H1 (cell line): ENCODE measurements at regions not wholly inside any gene's neighbourhood (a gene's known extent, or its start where the extent isn't known, plus 50 kb on each side); places are given as distances from the start of the nearest gene placed in this dataset.
A peak's percentile ranks its signal among the peaks of the same experiment; 100 is the strongest.

Source experiments
- CTCF ChIA-PET: fragments of 300-600 bp; sonication (Branson Sonifier 250); formaldehyde crosslinking; loops from one replicate; lab custom pipeline; 2021; ENCODE audit not compliant: partially characterized antibody; lab: Charles Lee
- POLR2A ChIA-PET: fragments of 300-600 bp; sonication (Branson Sonifier 250); formaldehyde crosslinking; loops from one replicate; lab custom pipeline; 2021; ENCODE audit warnings: inconsistent platforms; ENCODE audit not compliant: partially characterized antibody; lab: Charles Lee
- DNase-seq, 2 experiments: peaks; one replicate each; pipeline versions ENCODE4 v3.0.0 to v3.0.0-alpha.2; 2010 to 2022; ENCODE audit warnings: low spot score in 2 of 2, low read depth in 1 of 2, mixed read lengths in 1 of 2
- FAIRE-seq: peaks from 2 replicates; lab custom pipeline; 2011; peaks lifted over from hg19 to GRCh38; lab: Jason Lieb, UNC
- H2AFZ ChIP-seq: 2 replicates; pipeline ENCODE4 v1.8.1; 2012; ENCODE audit warnings: low read length, inconsistent platforms
- H2AK5ac ChIP-seq: 2 replicates; pipeline ENCODE4 v1.6.1; 2013; ENCODE audit warnings: low read depth, low read length
- H2BK120ac ChIP-seq: replicated peaks from 2 replicates; pipeline ENCODE3; 2013; ENCODE audit warnings: low read depth, low read length, inconsistent platforms
- H2BK12ac ChIP-seq: 2 replicates; pipeline ENCODE4 v1.6.1; 2013; ENCODE audit warnings: low read depth, low read length
- H2BK15ac ChIP-seq: 2 replicates; pipeline ENCODE4 v1.6.1; 2013; ENCODE audit warnings: low read length
- H2BK20ac ChIP-seq: 2 replicates; pipeline ENCODE4 v1.6.1; 2013; ENCODE audit warnings: low read length
- H2BK5ac ChIP-seq: 2 replicates; pipeline ENCODE4 v1.6.1; 2013; ENCODE audit warnings: low read depth, low read length
- H3K14ac ChIP-seq: 2 replicates; pipeline ENCODE4 v1.6.1; 2013; ENCODE audit warnings: inconsistent platforms; ENCODE audit not compliant: insufficient read length
- H3K18ac ChIP-seq: 2 replicates; pipeline ENCODE4 v1.6.1; 2013; ENCODE audit warnings: low read length; ENCODE audit errors: extremely low read depth
- H3K23ac ChIP-seq: 2 replicates; pipeline ENCODE4 v1.6.1; 2013; ENCODE audit warnings: inconsistent platforms; ENCODE audit not compliant: insufficient read length
- H3K23me2 ChIP-seq: 2 replicates; pipeline ENCODE4 v1.6.1; 2013; ENCODE audit warnings: low read depth, low read length
- H3K27ac ChIP-seq: 2 replicates; pipeline ENCODE4 v1.6.1; 2011; ENCODE audit warnings: low read depth, low read length, inconsistent platforms
- H3K27me3 ChIP-seq, 4 experiments: replicated peaks in 1 of 4; 1 replicate in 1 of 4; 2 replicates in 3 of 4; pipeline versions ENCODE4 v1.6.1 to v1.8.1; 2011 to 2013; ENCODE audit warnings: low read length in 3 of 4, mild to moderate bottlenecking in 3 of 4, inconsistent platforms in 2 of 4, mixed read lengths in 2 of 4, moderate library complexity in 1 of 4; ENCODE audit not compliant: control insufficient read depth in 3 of 4, insufficient read depth in 3 of 4; ENCODE audit errors: extremely low read depth in 1 of 4
- H3K36me3 ChIP-seq, 4 experiments: 2 replicates each; pipeline versions ENCODE4 v1.6.1 to v1.8.1; 2011 to 2013; ENCODE audit warnings: mild to moderate bottlenecking in 4 of 4, low read length in 3 of 4, moderate library complexity in 2 of 4, control low read depth in 1 of 4, inconsistent platforms in 1 of 4; ENCODE audit not compliant: insufficient read depth in 4 of 4, control insufficient read depth in 2 of 4
- H3K4ac ChIP-seq: replicated peaks from 2 replicates; pipeline ENCODE3; 2013; ENCODE audit warnings: low read length, low read depth, mixed read lengths, inconsistent platforms; ENCODE audit not compliant: insufficient read length
- H3K4me1 ChIP-seq, 4 experiments: replicated peaks in 1 of 4; 1 replicate in 1 of 4; 2 replicates in 3 of 4; pipeline versions ENCODE4 v1.6.1 to v1.8.1; 2011 to 2013; ENCODE audit warnings: low read length in 3 of 4, inconsistent platforms in 2 of 4, mixed read lengths in 1 of 4; ENCODE audit not compliant: insufficient read depth in 4 of 4, control insufficient read depth in 3 of 4
- H3K4me2 ChIP-seq, 2 experiments: 2 replicates each; pipeline versions ENCODE4 v1.6.1 to v1.8.1; 2011 to 2013; ENCODE audit warnings: low read depth in 2 of 2, low read length in 2 of 2, control low read depth in 1 of 2, inconsistent platforms in 1 of 2, mild to moderate bottlenecking in 1 of 2; ENCODE audit not compliant: insufficient read depth in 1 of 2
- H3K4me3 ChIP-seq, 4 experiments: fragments of 200-600, 300-600 bp in 1 of 4; sonication (generic), shearing (Covaris generic), sonication (Bioruptor Twin) in 1 of 4; 2 replicates each; pipeline versions ENCODE4 v1.5.1 to v1.8.1; 2011 to 2016; ENCODE audit warnings: low read length in 4 of 4, low read depth in 3 of 4, control low read depth in 2 of 4, inconsistent platforms in 2 of 4, mild to moderate bottlenecking in 2 of 4, mixed read lengths in 1 of 4, moderate library complexity in 1 of 4; ENCODE audit not compliant: insufficient read depth in 2 of 4; ENCODE audit errors: extremely low read depth in 1 of 4
- H3K56ac ChIP-seq: replicated peaks from 2 replicates; pipeline ENCODE3; 2013; ENCODE audit warnings: low read depth, mild to moderate bottlenecking, mixed read lengths, low read length, inconsistent platforms; ENCODE audit not compliant: insufficient read length
- H3K79me1 ChIP-seq: 2 replicates; pipeline ENCODE4 v1.6.1; 2013; ENCODE audit warnings: low read depth, low read length, control low read depth
- H3K79me2 ChIP-seq, 2 experiments: 2 replicates each; pipeline versions ENCODE4 v1.6.1 to v1.8.1; 2012 to 2013; ENCODE audit warnings: low read length in 2 of 2, mild to moderate bottlenecking in 2 of 2, inconsistent platforms in 1 of 2; ENCODE audit not compliant: insufficient read depth in 2 of 2, control insufficient read depth in 1 of 2
- H3K9ac ChIP-seq, 4 experiments: replicated peaks in 1 of 4; 1 replicate in 1 of 4; 2 replicates in 3 of 4; pipeline versions ENCODE4 v1.6.1 to v1.8.1; 2011 to 2013; ENCODE audit warnings: low read depth in 3 of 4, low read length in 3 of 4, control low read depth in 2 of 4, mild to moderate bottlenecking in 2 of 4, moderate library complexity in 2 of 4, inconsistent platforms in 1 of 4; ENCODE audit errors: extremely low read depth in 1 of 4
- H3K9me3 ChIP-seq, 2 experiments: 2 replicates each; pipeline versions ENCODE4 v1.6.1 to v1.8.1; 2012 to 2013; ENCODE audit warnings: mild to moderate bottlenecking in 2 of 2, moderate library complexity in 2 of 2, control low read depth in 1 of 2, inconsistent platforms in 1 of 2, low read depth in 1 of 2, low read length in 1 of 2, mixed read lengths in 1 of 2; ENCODE audit not compliant: insufficient read depth in 2 of 2
- H4K20me1 ChIP-seq, 2 experiments: replicated peaks in 1 of 2; 2 replicates each; pipeline versions ENCODE3 to v1.8.1; 2011 to 2013; ENCODE audit warnings: inconsistent platforms in 2 of 2, low read length in 2 of 2, mild to moderate bottlenecking in 1 of 2; ENCODE audit not compliant: insufficient read depth in 2 of 2, control insufficient read depth in 1 of 2
- H4K5ac ChIP-seq: 2 replicates; pipeline ENCODE4 v1.6.1; 2013; ENCODE audit warnings: low read length, low read depth, mixed read lengths, inconsistent platforms; ENCODE audit not compliant: insufficient read length
- H4K8ac ChIP-seq: 2 replicates; pipeline ENCODE4 v1.8.0; 2013; ENCODE audit warnings: mild to moderate bottlenecking, moderate library complexity, low read length, inconsistent platforms; ENCODE audit not compliant: insufficient read depth; ENCODE audit errors: extremely low read depth
- H4K91ac ChIP-seq: replicated peaks from 2 replicates; pipeline ENCODE3; 2013; ENCODE audit warnings: low read length, mixed read lengths, inconsistent platforms; ENCODE audit not compliant: insufficient read length
- POLR2AphosphoS5 ChIP-seq: IDR thresholded peaks from 2 replicates; pipeline ENCODE4 v1.6.1; 2011; ENCODE audit warnings: low read depth, low read length
- RAD21 ChIP-seq, 2 experiments: IDR thresholded peaks in 1 of 2; conservative IDR thresholded peaks in 1 of 2; 2 replicates each; pipeline ENCODE4 v1.6.1; 2011; ENCODE audit warnings: low read depth in 2 of 2, low read length in 2 of 2, improper control_type of control experiment in 1 of 2, inconsistent platforms in 1 of 2, mild to moderate bottlenecking in 1 of 2, moderate library complexity in 1 of 2
- WGBS, 2 experiments: shearing (Covaris generic) in 1 of 2; methylation state at CpG; one replicate each; pipeline versions ENCODE4 v1.1.6 to v1.1.7; 2013 to 2015; ENCODE audit warnings: low lambda C conversion rate in 2 of 2, mixed read lengths in 2 of 2, inconsistent platforms in 1 of 2, low coverage in 1 of 2, missing lambda C conversion rate in 1 of 2; ENCODE audit not compliant: insufficient replicate concordance in 2 of 2, insufficient coverage in 1 of 2, insufficient read length in 1 of 2; ENCODE audit errors: extremely low coverage in 1 of 2, missing lambda C conversion rate in 1 of 2; 5-methylcytosine and 5-hydroxymethylcytosine counted together

DNA sequence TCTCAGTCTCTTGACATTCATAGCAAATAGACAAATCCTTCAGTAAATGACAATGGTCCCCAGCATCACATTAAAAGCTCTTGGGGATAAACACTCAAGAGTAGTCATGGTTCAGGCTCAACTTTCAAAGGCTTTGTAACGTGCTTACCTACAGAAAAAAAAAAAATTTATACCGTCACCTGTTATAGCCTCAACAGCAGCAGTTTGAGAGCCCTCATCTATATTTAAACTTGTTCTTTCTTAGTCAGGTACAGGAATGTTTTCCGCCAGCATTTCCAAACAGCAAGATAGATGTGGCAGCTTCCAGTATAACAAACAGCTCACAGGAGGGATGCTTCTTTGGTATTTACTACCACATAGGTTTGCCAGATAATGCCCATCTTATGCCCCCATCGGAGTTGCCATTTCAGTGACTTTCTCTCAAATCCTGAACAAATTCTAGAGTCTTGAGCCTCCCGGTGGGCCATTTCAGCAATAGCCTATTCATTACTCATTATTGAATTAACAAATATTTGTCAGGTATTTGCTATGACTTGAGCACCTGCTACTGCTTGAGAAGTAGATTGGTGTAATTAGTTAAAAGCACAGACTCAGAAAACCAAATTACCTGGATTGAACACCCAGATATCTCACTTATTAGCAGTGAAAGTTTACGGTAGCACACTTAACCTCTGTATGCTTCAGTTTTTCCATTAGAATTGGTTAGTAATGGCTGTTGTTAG lies 470.0 kb downstream of the EBF1 start:
- no peaks in the 10 kb centered on the region for H3K4me1 ChIP-seq
- ChIA-PET POLR2A (no interaction called here), CTCF (interaction anchor here (0.7 to 1.7 kb wide), 2 partner anchors 66 to 869 kb away, joined by 4 to 5 read pairs; no protein-coding TSS in a partner anchor)
- DNase-seq: no peak
- H2BK15ac ChIP-seq: no peak overlapping the region
- no peak overlapping the region for H3K27ac ChIP-seq
- no peak overlapping the region for H2BK12ac ChIP-seq
- no peak overlapping the region for H4K5ac ChIP-seq
- H2BK5ac ChIP-seq: no peak overlapping the region
- H3K4me3 ChIP-seq: no peak overlapping the region
- H3K18ac ChIP-seq: no peak overlapping the region
- H3K14ac ChIP-seq: no peak overlapping the region
- H4K20me1 ChIP-seq: no peaks in the 10 kb centered on the region
- no peak overlapping the region for H2AK5ac ChIP-seq
- no peaks in the 10 kb centered on the region for H3K23me2 ChIP-seq
- no peaks in the 10 kb centered on the region for H3K79me1 ChIP-seq
- no peak for FAIRE-seq
- H3K56ac ChIP-seq: no peak overlapping the region
- H3K4me2 ChIP-seq: no peak overlapping the region
- no peak overlapping the region for H3K4ac ChIP-seq
- no peak overlapping the region for H4K8ac ChIP-seq
- H3K79me2 ChIP-seq: no peaks in the 10 kb centered on the region
- H3K23ac ChIP-seq: no peak overlapping the region
- no peak overlapping the region for H4K91ac ChIP-seq
- TF ChIP-seq POLR2AphosphoS5 (no peak), RAD21 (IDR thresholded peaks at IDR 0.05 in 1 of 2, conservative IDR thresholded peaks at IDR 0.05 in 1 of 2; ENCODE audit: low read depth in 2 of 2, low read length in 2 of 2) (peak in 1 of 2 experiments; percentile 17; a peak in 2 of 4 replicates)
- no peak overlapping the region for H2BK120ac ChIP-seq
- H3K9me3 ChIP-seq: no peaks in the 10 kb centered on the region
- no peak overlapping the region for H2BK20ac ChIP-seq
- H3K27me3 ChIP-seq: no peaks in the 10 kb centered on the region
- H2AFZ ChIP-seq: no peak overlapping the region
- no peak overlapping the region for H3K9ac ChIP-seq
- H3K36me3 ChIP-seq: no peaks in the 10 kb centered on the region
- 87% methylated on average over 6 of the region's 6 CpGs; no CpG with 5 or more reads in 1 of the 2 experiments for WGBS, 2 experiments
